ENCODE measurements at regions not wholly inside any gene's neighbourhood (a gene's known extent, or its start where the extent isn't known, plus 50 kb on each side); places are given as distances from the start of the nearest gene placed in this dataset.

- no peak for TF ChIP-seq RCOR1 (IDR thresholded peaks at IDR 0.05; ENCODE audit: low read depth, low read length)
These were observed 327.1 kb upstream of the GALNT5 start (continued) for GRCh38 chr2:156930423-156930822.

DNA sequence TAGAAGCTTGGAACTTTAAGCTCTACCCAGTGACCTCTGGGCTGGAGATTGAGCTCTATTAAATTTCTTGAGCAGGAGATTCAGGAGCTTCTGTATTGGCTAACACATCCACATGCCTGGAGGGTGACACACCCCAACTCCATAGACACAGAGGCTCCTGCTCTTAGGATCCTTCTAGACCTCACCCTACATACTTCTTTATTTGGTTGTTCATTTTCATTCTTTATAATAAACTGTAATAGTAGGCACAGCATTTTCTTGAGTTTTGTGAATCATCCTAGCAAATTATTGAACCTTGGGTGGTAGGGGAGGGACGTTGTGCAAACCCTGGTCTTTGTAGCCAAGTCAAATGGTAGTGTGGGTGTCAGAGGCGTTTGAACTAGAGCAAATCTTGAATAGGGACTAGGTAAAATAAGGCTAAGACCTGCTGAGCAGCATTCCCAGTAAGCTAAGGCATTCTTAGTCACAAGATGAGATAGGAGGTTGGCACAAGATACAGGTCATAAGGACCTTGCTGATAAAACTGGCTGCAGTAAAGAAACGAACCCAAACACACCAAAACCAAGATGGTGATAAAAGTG is 323.8 kb upstream of the GALNT5 start:
- CTCF ChIA-PET = no interaction called here
- no peak overlapping the region for H3K4me2 ChIP-seq
- FAIRE-seq = no peak
- WGBS (ENCODE audit: missing lambda C conversion rate) = 6% methylated on average over 3 of the region's 3 CpGs
- ATAC-seq = no peak
- no peak overlapping the region for H3K27ac ChIP-seq
- no peak overlapping the region for H3K4me3 ChIP-seq
- H3K4me1 ChIP-seq = no peaks in the 10 kb centered on the region
- no peak for TF ChIP-seq ZFP36 (IDR thresholded peaks at IDR 0.05; ENCODE audit: borderline replicate concordance, partially characterized antibody)
- TF ChIP-seq SREBF2 (IDR thresholded peaks at IDR 0.05) = no peak
- TF ChIP-seq FOXS1 (CRISPR knock-in tag; IDR thresholded peaks at IDR 0.05) = no peak
- TF ChIP-seq HEYL (CRISPR knock-in tag; IDR thresholded peaks at IDR 0.05) = no peak
- TF ChIP-seq CHD4 (IDR thresholded peaks at IDR 0.05; ENCODE audit: borderline replicate concordance) = no peak
- TF ChIP-seq POLR2AphosphoS2 (conservative IDR thresholded peaks at IDR 0.05; ENCODE audit: low read length) = no peak
- TF ChIP-seq RAD21 (conservative IDR thresholded peaks at IDR 0.05 in 1 of 2, IDR thresholded peaks at IDR 0.05 in 1 of 2) = no peak
- TF ChIP-seq JUNB (IDR thresholded peaks at IDR 0.05) = no peak
- TF ChIP-seq REST (IDR thresholded peaks at IDR 0.05) = no peak
- no peak for TF ChIP-seq HDAC2 (IDR thresholded peaks at IDR 0.05)
- TF ChIP-seq, protein P1, sequence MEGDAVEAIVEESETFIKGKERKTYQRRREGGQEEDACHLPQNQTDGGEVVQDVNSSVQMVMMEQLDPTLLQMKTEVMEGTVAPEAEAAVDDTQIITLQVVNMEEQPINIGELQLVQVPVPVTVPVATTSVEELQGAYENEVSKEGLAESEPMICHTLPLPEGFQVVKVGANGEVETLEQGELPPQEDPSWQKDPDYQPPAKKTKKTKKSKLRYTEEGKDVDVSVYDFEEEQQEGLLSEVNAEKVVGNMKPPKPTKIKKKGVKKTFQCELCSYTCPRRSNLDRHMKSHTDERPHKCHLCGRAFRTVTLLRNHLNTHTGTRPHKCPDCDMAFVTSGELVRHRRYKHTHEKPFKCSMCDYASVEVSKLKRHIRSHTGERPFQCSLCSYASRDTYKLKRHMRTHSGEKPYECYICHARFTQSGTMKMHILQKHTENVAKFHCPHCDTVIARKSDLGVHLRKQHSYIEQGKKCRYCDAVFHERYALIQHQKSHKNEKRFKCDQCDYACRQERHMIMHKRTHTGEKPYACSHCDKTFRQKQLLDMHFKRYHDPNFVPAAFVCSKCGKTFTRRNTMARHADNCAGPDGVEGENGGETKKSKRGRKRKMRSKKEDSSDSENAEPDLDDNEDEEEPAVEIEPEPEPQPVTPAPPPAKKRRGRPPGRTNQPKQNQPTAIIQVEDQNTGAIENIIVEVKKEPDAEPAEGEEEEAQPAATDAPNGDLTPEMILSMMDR (IDR thresholded peaks at IDR 0.05) = no peak
- TF ChIP-seq MAZ (IDR thresholded peaks at IDR 0.05; ENCODE audit: borderline replicate concordance, low read depth, low read length) = no peak
- TF ChIP-seq ZC3H11A (IDR thresholded peaks at IDR 0.05) = no peak
- no peak for TF ChIP-seq SMC3 (IDR thresholded peaks at IDR 0.05)
- no peak for TF ChIP-seq BHLHE40 (IDR thresholded peaks at IDR 0.05; ENCODE audit: low read depth, low read length)
- TF ChIP-seq ESRRA (IDR thresholded peaks at IDR 0.05; ENCODE audit: borderline replicate concordance, low read length) = no peak
- no peak for TF ChIP-seq MYC (IDR thresholded peaks at IDR 0.05; ENCODE audit: borderline replicate concordance, low read length)
- TF ChIP-seq CBX2 (IDR thresholded peaks at IDR 0.05; ENCODE audit: borderline replicate concordance, low read depth) = no peak
- no peak for TF ChIP-seq HOXB13 (CRISPR knock-in tag; IDR thresholded peaks at IDR 0.05; ENCODE audit: low read depth)
- POLR2A ChIA-PET = no interaction called here
- no peaks in the 10 kb centered on the region for H3K9me3 ChIP-seq
- DNase-seq (ENCODE audit: low read depth in 1 of 2, low spot score in 1 of 2) = no peak

DNA sequence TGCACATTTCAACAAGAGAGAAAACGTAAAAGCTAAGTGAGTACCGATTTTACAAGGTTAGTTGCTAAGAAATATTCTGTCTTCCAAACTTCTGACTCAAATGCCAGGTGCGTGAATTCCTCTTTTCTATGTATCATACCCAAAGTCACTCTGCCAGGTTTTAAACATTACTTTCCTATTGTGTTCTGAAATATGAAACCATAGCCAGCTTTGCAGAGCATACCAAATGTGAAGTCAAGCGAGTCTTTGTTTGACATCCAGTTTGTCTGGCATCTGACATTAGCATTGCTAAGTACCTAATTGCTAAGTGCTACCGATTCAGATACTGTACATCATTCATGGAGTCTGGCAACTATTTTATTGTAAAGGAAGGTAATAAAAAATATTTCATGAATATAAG is 321.9 kb upstream of the GALNT5 start:
- DNase-seq (ENCODE audit: low read depth in 1 of 2, low spot score in 1 of 2) (no peak), ATAC-seq (no peak), FAIRE-seq (no peak)
- TF ChIP-seq POLR2A (IDR thresholded peaks at IDR 0.05; ENCODE audit: low read length) = no peak
- no peak for TF ChIP-seq EHF (CRISPR knock-in tag; IDR thresholded peaks at IDR 0.05)
- TF ChIP-seq HOXB13 (CRISPR knock-in tag; IDR thresholded peaks at IDR 0.05; ENCODE audit: low read depth) = no peak
- TF ChIP-seq PHF8 (IDR thresholded peaks at IDR 0.05; ENCODE audit: borderline replicate concordance, low read depth) = no peak
- no peak for TF ChIP-seq CHD2 (IDR thresholded peaks at IDR 0.05; ENCODE audit: low read length, partially characterized antibody)
- no peak for TF ChIP-seq POLR2AphosphoS2 (conservative IDR thresholded peaks at IDR 0.05; ENCODE audit: low read length)
- Histone ChIP-seq H3K4me1 (no peaks in the 10 kb centered on the region), H3K27ac (no peak overlapping the region), H3K9me3 (no peaks in the 10 kb centered on the region), H3K4me2 (no peak overlapping the region), H3K4me3 (no peak overlapping the region)
- CTCF ChIA-PET = no interaction called here
- POLR2A ChIA-PET = no interaction called here
- 55% methylated on average over 5 of the region's 5 CpGs for WGBS (ENCODE audit: missing lambda C conversion rate)

Measured in A549 (cell line).